DOHH2 (cell line): ENCODE measurements at regions not wholly inside any gene's neighbourhood (a gene's known extent, or its start where the extent isn't known, plus 50 kb on each side); places are given as distances from the start of the nearest gene placed in this dataset.

Experiments used
- CTCF ChIP-seq: fragments of 200-600 bp; sonication (generic); IDR thresholded peaks from one replicate; pipeline ENCODE4 v1.5.1; 2014; ENCODE audit warnings: antibody characterized with exemption, mild to moderate bottlenecking, low read depth, low read length; ENCODE audit not compliant: poor library complexity, severe bottlenecking
- EZH2phosphoT487 ChIP-seq: fragments of 200-600 bp; sonication (generic); IDR thresholded peaks from 2 replicates; pipeline ENCODE4 v1.6.1; 2017; ENCODE audit warnings: borderline replicate concordance, mild to moderate bottlenecking, antibody characterized with exemption, low read length, moderate library complexity, mixed read lengths

GRCh38 chr1:173422456-173422976 lies 54.6 kb upstream of the PRDX6 start:
- TF ChIP-seq CTCF (no peak), EZH2phosphoT487 (no peak)
